ENCODE measurements at regions not wholly inside any gene's neighbourhood (a gene's known extent, or its start where the extent isn't known, plus 50 kb on each side); places are given as distances from the start of the nearest gene placed in this dataset.

- TF ChIP-seq OSR2 (tag by site-specific recombination; IDR thresholded peaks at IDR 0.05) (no peak), WT1 (tag by site-specific recombination; IDR thresholded peaks at IDR 0.05) (no peak), ZNF121 (tag by site-specific recombination; IDR thresholded peaks at IDR 0.05) (no peak), MEIS1 (CRISPR knock-in tag; IDR thresholded peaks at IDR 0.05; ENCODE audit: borderline replicate concordance) (no peak), AEBP2 (tag by site-specific recombination; IDR thresholded peaks at IDR 0.05; ENCODE audit: borderline replicate concordance) (no peak), ZNF175 (tag by site-specific recombination; IDR thresholded peaks at IDR 0.05) (no peak)
These were observed 320.8 kb upstream of the DUSP10 start (continued) for GRCh38 chr1:222062640-222063039.

- ChIA-PET CTCF (interaction anchor here (0.6 to 0.7 kb wide), 3 partner anchors 10 to 52 kb away, joined by 3 read pairs; no protein-coding TSS in a partner anchor), POLR2A (no interaction called here)
- H3K27ac ChIP-seq (ENCODE audit: extremely low read depth, low read depth, low read length) = no peak overlapping the region
- no peaks in the 10 kb centered on the region for H3K4me1 ChIP-seq (ENCODE audit: control insufficient read depth, insufficient read depth, low read length)
- no peaks in the 10 kb centered on the region for H3K9me3 ChIP-seq (ENCODE audit: control insufficient read depth, insufficient read depth, low read depth, low read length)
- no peak overlapping the region for H3K4me3 ChIP-seq (ENCODE audit: low read depth, low read length)
- TF ChIP-seq ZSCAN5A (tag by site-specific recombination; IDR thresholded peaks at IDR 0.05) (no peak), ZBTB21 (tag by site-specific recombination; IDR thresholded peaks at IDR 0.05) (no peak), ZNF776 (tag by site-specific recombination; IDR thresholded peaks at IDR 0.05; ENCODE audit: borderline replicate concordance) (no peak), ZSCAN18 (tag by site-specific recombination; IDR thresholded peaks at IDR 0.05) (no peak), WT1 (tag by site-specific recombination; IDR thresholded peaks at IDR 0.05) (no peak), ZNF645 (tag by site-specific recombination; IDR thresholded peaks at IDR 0.05) (no peak), ZNF585B (tag by site-specific recombination; IDR thresholded peaks at IDR 0.05) (no peak), ZBTB44 (tag by site-specific recombination; IDR thresholded peaks at IDR 0.05) (no peak)
- no peaks in the 10 kb centered on the region for H3K36me3 ChIP-seq (ENCODE audit: control insufficient read depth in 2 of 2, insufficient read depth in 1 of 2, low read length in 2 of 2)
These were observed 319.9 kb upstream of the DUSP10 start for GRCh38 chr1:222061711-222062359.

- H3K9me3 ChIP-seq (ENCODE audit: control insufficient read depth, insufficient read depth, low read depth, low read length) = no peaks in the 10 kb centered on the region
- CTCF ChIA-PET = interaction anchor here (0.6 kb wide), 1 partner anchor 406 kb away, joined by 3 read pairs; no protein-coding TSS in a partner anchor
- H3K4me3 ChIP-seq (ENCODE audit: low read depth, low read length) = no peak overlapping the region
- POLR2A ChIA-PET = no interaction called here
- H3K4me1 ChIP-seq (ENCODE audit: control insufficient read depth, insufficient read depth, low read length) = no peaks in the 10 kb centered on the region
- no peaks in the 10 kb centered on the region for H3K36me3 ChIP-seq (ENCODE audit: control insufficient read depth in 2 of 2, insufficient read depth in 1 of 2, low read length in 2 of 2)
- H3K27ac ChIP-seq (ENCODE audit: extremely low read depth, low read depth, low read length) = no peak overlapping the region
- TF ChIP-seq ZNF514 (tag by site-specific recombination; IDR thresholded peaks at IDR 0.05) (no peak), BCL11A (tag by site-specific recombination; IDR thresholded peaks at IDR 0.05; ENCODE audit: low read depth) (no peak), ZNF26 (tag by site-specific recombination; IDR thresholded peaks at IDR 0.05) (no peak), OVOL3 (tag by site-specific recombination; IDR thresholded peaks at IDR 0.05) (no peak), ZSCAN4 (tag by site-specific recombination; IDR thresholded peaks at IDR 0.05) (no peak), ZXDB (tag by site-specific recombination; IDR thresholded peaks at IDR 0.05) (no peak)
These were observed 318.5 kb upstream of the DUSP10 start for GRCh38 chr1:222060210-222060916.

Measured in HEK293 (cell line).